Gastroesophageal sphincter (tissue), 4 donors: ENCODE measurements at regions not wholly inside any gene's neighbourhood (a gene's known extent, or its start where the extent isn't known, plus 50 kb on each side); places are given as distances from the start of the nearest gene placed in this dataset.
"Not testable (repeated sequence)": the region's sequence is repeated elsewhere in the genome, so short reads cannot be mapped to it uniquely, and the experiment has no call there.

Experiments used
- ATAC-seq: fragments of 150-250 bp; one replicate; pipeline ENCODE4 v1.9.1; 2016; ENCODE audit warnings: mild to moderate bottlenecking, moderate library complexity
- H3K27ac ChIP-seq, 4 donors: fragments of 200-600 bp; sonication (generic) in 3 of 4; 1 replicate in 3 of 4; 2 replicates in 1 of 4; pipeline ENCODE4 v1.5.1; 2016 to 2019
- H3K27me3 ChIP-seq: fragments of 200-600 bp; sonication (generic); one replicate; pipeline ENCODE4 v1.5.1; 2019
- H3K36me3 ChIP-seq, 2 donors: fragments of 200-600 bp; sonication (generic); one replicate each; pipeline ENCODE4 v1.5.1; 2019; ENCODE audit warnings: control low read depth in 1 of 2
- H3K4me1 ChIP-seq, 3 donors: fragments of 200-600 bp; sonication (generic); 1 replicate in 2 of 3; 2 replicates in 1 of 3; pipeline ENCODE4 v1.5.1; 2016 to 2019; ENCODE audit warnings: control low read depth in 2 of 3
- H3K4me3 ChIP-seq, 2 donors: fragments of 200-600 bp; sonication (generic); one replicate each; pipeline ENCODE4 v1.5.1; 2019; ENCODE audit warnings: mild to moderate bottlenecking in 1 of 2, moderate library complexity in 1 of 2
- H3K9me3 ChIP-seq, 3 donors: fragments of 200-600 bp; sonication (generic); one replicate each; pipeline ENCODE4 v1.5.1; 2017 to 2019; ENCODE audit warnings: control low read depth in 2 of 3
- EP300 ChIP-seq: sonication (generic); formaldehyde crosslinking; IDR thresholded peaks from one replicate; pipeline ENCODE4 v1.6.1; 2017; ENCODE audit warnings: antibody characterized with exemption, mild to moderate bottlenecking
- POLR2A ChIP-seq, 2 donors: fragments of 450-650 bp; IDR thresholded peaks; one replicate each; pipeline ENCODE4 v1.6.1; 2017; ENCODE audit warnings: antibody characterized with exemption in 2 of 2, mild to moderate bottlenecking in 2 of 2, moderate library complexity in 1 of 2
- POLR2AphosphoS5 ChIP-seq: sonication (generic); formaldehyde crosslinking; IDR thresholded peaks from one replicate; pipeline ENCODE4 v1.6.1; 2017; ENCODE audit warnings: antibody characterized with exemption
- WGBS, 2 donors: methylation state at CpG; one replicate each; pipeline ENCODE4 v1.1.5; 2018; ENCODE audit warnings: low coverage in 1 of 2; 5-methylcytosine and 5-hydroxymethylcytosine counted together
- TF ChIP-seq, protein P1 (sequence below), 4 experiments: fragments of 200-600 bp in 2 of 4; fragments of 450-650 bp in 2 of 4; sonication (generic) in 1 of 4; IDR thresholded peaks; one replicate each; pipeline ENCODE4 v1.5.1; 2017 to 2019; ENCODE audit warnings: antibody characterized with exemption in 4 of 4, mild to moderate bottlenecking in 2 of 4, moderate library complexity in 2 of 4

DNA sequence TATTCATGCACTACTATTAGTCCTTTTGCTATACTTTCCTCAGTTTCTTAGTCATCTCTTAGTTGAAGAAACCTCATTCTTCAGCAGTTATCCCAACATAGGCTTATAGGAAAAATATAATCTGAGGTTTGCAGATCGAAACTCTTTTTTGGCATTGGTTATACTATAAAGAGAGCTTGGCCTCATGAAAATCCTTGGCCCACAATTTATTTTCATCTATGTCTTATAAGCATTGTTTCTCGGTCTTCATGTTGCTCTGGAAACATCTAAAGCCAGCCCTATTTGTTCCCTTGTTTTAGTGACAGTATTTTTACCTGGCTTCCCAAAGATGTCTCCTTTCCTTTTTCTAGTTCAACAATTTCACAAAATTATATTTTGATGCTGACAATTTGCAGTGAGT is 345.1 kb upstream of the PRKCQ start:
- Histone ChIP-seq H3K27me3 (no peaks in the 10 kb centered on the region), H3K4me3 (no peak overlapping the region), H3K27ac (no peak overlapping the region), H3K36me3 (no peaks in the 10 kb centered on the region), H3K9me3 (no peaks in the 10 kb centered on the region), H3K4me1 (peaks cover 0 to 15% (median 4%) of the 10 kb centered on the region in 3 donors)
- ATAC-seq = no peak
- TF ChIP-seq POLR2AphosphoS5 (no peak), EP300 (no peak), POLR2A (IDR thresholded peaks at IDR 0.05) (no peak)
- TF ChIP-seq, protein P1, sequence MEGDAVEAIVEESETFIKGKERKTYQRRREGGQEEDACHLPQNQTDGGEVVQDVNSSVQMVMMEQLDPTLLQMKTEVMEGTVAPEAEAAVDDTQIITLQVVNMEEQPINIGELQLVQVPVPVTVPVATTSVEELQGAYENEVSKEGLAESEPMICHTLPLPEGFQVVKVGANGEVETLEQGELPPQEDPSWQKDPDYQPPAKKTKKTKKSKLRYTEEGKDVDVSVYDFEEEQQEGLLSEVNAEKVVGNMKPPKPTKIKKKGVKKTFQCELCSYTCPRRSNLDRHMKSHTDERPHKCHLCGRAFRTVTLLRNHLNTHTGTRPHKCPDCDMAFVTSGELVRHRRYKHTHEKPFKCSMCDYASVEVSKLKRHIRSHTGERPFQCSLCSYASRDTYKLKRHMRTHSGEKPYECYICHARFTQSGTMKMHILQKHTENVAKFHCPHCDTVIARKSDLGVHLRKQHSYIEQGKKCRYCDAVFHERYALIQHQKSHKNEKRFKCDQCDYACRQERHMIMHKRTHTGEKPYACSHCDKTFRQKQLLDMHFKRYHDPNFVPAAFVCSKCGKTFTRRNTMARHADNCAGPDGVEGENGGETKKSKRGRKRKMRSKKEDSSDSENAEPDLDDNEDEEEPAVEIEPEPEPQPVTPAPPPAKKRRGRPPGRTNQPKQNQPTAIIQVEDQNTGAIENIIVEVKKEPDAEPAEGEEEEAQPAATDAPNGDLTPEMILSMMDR (IDR thresholded peaks at IDR 0.05) = no peak
- 78 to 100% methylated on average over 1 to 2 of the region's 2 CpGs for WGBS, 2 donors

DNA sequence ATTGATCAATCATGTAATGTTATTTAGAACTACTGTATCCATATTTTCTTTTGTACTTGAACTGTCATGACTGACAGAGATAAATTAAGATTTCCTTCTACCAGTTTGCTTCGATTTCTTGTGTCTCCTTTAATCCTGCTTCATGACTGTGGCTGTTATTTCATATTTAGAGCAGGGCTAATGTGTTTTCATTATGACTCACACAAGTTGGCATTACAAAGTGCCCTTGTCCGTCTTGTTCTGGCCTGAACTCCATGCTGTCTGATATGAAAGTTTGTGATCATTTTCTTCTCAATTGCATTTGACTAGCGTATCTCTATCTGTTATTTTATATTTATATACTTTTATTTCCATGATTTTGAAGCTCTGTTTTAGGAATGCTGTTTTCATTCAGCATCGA is 344.1 kb upstream of the PRKCQ start:
- no peak for ATAC-seq
- H3K27me3 ChIP-seq = no peaks in the 10 kb centered on the region
- H3K4me1 ChIP-seq = peaks cover 0 to 20% (median 4%) of the 10 kb centered on the region in 3 donors
- no peaks in the 10 kb centered on the region for H3K36me3 ChIP-seq
- 34 to 45% methylated on average over 4 of the region's 4 CpGs for WGBS, 2 donors
- H3K9me3 ChIP-seq = no peaks in the 10 kb centered on the region
- H3K4me3 ChIP-seq = no peak overlapping the region
- no peak for TF ChIP-seq POLR2AphosphoS5
- TF ChIP-seq, protein P1 (IDR thresholded peaks at IDR 0.05) = no peak
- TF ChIP-seq POLR2A (IDR thresholded peaks at IDR 0.05) = no peak
- TF ChIP-seq EP300 = no peak
- no peak overlapping the region for H3K27ac ChIP-seq

GRCh38 chr10:6921026-6921425 is 340.9 kb upstream of the PRKCQ start:
- WGBS, 2 donors = 88 to 100% methylated on average over 3 to 16 of the region's 16 CpGs
- H3K4me1 ChIP-seq = peaks cover 0 to 20% (median 4%) of the 10 kb centered on the region in 3 donors

GRCh38 chr10:6920072-6921019 is 340.3 kb upstream of the PRKCQ start:
- WGBS, 2 donors = 14 to 18% methylated on average over 21 to 26 of the region's 26 CpGs
- Histone ChIP-seq H3K36me3 (no peaks in the 10 kb centered on the region), H3K4me1 (peaks cover 0 to 20% (median 4%) of the 10 kb centered on the region in 3 donors), H3K4me3 (no peak overlapping the region), H3K9me3 (no peaks in the 10 kb centered on the region), H3K27me3 (no peaks in the 10 kb centered on the region), H3K27ac (no peak overlapping the region)
- ATAC-seq = peak; percentile 77
- TF ChIP-seq POLR2AphosphoS5 (no peak), POLR2A (IDR thresholded peaks at IDR 0.05) (no peak), EP300 (peak; percentile 6)
- TF ChIP-seq, protein P1 (IDR thresholded peaks at IDR 0.05) = peak; percentile 50 to 84 (median 60)

More at GRCh38 chr10:6921026-6921425, 340.9 kb upstream of the PRKCQ start:
- not testable (repeated sequence) for ATAC-seq, H3K9me3 ChIP-seq, H3K27me3 ChIP-seq, H3K36me3 ChIP-seq, H3K27ac ChIP-seq, H3K4me3 ChIP-seq

DNA sequence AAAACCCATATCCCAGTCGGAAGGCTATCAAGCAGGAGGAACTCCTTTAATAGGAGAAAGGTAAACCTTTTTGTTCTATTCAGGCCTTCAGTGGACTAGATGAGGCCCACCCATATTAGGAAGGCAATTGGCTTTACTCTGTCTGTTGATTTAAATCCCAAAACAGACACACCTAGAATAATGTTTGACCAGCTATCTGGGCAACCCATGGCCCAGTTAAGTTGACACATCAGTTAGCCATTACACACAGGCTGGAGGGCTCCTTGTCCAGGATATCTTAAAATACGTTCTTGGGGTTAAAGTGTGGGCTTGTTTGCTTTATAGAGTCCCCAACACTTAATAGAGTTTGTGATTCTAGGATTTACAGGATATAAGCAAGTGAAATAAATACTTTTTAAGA is 339.0 kb upstream of the PRKCQ start:
- 96 to 100% methylated on average over 2 of the region's 2 CpGs for whole genome bisulfite sequencing, 2 donors

More for the DNA sequence above, 339.0 kb upstream of the PRKCQ start:
- Histone ChIP-seq H3K9me3 (no peaks in the 10 kb centered on the region), H3K4me3 (no peak overlapping the region), H3K36me3 (no peaks in the 10 kb centered on the region), H3K27me3 (no peaks in the 10 kb centered on the region), H3K27ac (no peak overlapping the region), H3K4me1 (peaks cover 0 to 14% (median 4%) of the 10 kb centered on the region in 3 donors)
- TF ChIP-seq, protein P1 (IDR thresholded peaks at IDR 0.05) = no peak
- no peak for TF ChIP-seq POLR2A (IDR thresholded peaks at IDR 0.05)
- no peak for TF ChIP-seq POLR2AphosphoS5
- no peak for TF ChIP-seq EP300
- no peak for ATAC-seq
